HK-2 (cell line): ENCODE measurements at regions not wholly inside any gene's neighbourhood (a gene's known extent, or its start where the extent isn't known, plus 50 kb on each side); places are given as distances from the start of the nearest gene placed in this dataset.

Experiments
- DNase-seq: peaks from one replicate; pipeline ENCODE4 v3.0.0-alpha.2; 2018; ENCODE audit not compliant: unreplicated experiment

DNA sequence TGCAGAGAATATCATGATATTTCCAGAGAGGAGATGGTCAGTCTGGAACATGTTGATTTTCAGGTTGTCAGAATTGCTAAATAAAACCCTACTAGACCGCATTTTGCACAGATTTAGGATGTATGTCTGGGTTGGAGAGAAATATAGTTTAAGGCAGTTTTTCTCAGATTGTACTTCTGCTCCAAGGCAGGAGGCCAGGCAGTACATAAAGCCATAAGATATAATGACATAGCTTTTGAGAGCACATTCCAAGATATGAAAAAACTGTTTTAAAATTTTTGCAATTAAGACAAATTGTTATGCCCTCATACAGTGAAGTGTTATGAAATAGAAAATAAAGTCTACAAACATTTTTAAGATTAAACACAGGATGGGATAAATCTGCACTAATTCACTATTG is 301.8 kb upstream of the CBLB start:
- DNase-seq: no peak

DNA sequence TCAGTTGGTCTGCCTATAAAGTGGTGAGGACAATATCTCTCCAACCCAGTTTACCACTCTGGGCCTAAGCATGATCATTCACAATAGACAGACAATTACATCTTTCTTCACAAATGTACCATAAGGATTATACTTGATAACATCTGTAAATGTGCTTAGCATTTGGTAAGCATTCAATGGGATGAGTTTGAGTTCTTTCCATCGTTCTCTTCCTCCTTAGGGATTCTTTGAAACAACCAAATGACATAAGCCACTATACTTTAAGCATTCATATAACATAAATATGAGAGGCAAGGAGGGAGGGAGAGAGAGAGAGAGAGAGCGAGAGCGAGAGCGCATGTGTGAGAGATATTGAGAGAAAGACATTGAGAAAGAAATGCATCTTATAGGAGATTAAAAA is 303.3 kb upstream of the CBLB start:
- no peak for DNase-seq

DNA sequence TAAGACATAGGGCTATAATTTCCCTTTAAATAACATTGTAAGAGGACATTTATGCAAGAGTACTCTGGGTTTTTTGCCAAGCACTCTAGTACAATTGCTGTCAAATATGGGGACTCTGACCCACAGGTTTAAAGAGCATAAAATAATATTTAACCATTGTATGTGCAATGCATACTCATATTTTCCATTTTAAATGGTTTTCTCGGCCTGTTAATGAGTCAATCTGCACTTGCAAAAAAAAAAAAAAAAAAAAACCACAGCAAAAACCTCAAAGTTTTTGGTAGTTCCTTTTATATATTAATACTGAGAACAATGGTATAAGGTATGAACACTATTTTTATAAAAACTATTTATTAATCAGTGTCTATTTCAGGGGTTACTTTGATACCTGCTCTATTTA is 304.0 kb upstream of the CBLB start:
- no peak for DNase-seq

DNA sequence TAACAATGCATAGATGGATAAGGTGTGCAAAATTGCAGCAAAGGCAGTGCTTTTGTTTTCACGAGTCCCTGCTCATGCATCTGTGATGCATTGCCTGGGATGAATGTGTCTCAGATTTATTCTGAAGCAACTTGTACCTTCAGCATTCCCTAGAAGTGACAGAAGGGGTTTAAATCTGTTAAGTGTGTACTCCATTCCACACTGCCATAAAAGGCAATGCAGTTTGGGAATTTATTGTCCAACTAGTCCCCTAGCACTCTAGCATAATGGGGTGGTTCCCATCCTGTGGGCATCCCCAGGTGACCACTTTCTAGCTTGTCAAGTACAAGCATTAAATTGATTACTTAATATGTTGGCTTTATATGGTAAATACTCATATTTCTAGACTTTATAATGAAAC is 306.5 kb upstream of the CBLB start:
- no peak for DNase-seq

DNA sequence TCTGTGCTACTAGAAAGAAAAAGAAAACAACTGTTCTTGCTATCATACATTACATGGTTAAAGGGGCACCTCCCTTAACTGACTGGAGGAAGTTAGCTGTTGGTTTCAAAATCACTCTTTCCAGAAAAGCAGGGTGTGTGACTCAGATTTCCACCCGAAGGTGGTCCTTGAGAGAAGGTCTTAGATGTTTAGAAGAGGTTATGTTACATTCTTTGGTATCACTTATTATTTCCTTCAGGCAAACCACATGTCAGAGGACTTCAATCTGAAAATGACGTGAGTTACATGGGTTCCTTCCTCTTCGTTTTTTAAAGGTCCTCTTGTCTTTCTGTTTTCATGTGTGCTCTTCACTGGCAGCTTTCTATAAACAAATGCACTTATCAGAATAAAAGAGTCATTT is 307.9 kb upstream of the CBLB start:
- no peak for DNase-seq

DNA sequence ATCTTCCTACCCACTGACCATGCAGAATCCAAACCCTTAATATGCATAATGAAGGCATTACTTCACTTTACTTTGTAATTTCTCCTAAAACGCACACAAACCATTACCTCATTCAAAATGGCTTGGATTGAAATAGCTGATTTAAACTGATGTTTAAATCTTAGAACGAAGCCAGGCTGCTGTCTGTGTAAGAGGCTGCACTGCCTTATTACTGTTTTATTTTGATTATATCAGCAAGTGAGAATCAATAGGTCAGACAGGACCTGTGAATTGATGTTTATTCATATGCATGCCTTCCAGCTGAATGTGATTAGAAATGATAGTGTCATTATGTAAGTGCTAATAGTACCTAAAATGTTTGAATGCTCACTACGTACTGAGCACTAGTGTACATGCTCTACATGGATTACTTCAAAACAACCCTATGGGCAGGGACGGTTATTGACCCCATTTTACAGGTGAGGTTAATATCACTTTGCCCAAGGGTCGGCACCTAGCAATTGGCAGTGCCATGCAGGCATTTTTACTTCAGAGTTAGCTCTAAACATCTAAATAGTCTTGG is 314.2 kb upstream of the CBLB start:
- no peak for DNase-seq

DNA sequence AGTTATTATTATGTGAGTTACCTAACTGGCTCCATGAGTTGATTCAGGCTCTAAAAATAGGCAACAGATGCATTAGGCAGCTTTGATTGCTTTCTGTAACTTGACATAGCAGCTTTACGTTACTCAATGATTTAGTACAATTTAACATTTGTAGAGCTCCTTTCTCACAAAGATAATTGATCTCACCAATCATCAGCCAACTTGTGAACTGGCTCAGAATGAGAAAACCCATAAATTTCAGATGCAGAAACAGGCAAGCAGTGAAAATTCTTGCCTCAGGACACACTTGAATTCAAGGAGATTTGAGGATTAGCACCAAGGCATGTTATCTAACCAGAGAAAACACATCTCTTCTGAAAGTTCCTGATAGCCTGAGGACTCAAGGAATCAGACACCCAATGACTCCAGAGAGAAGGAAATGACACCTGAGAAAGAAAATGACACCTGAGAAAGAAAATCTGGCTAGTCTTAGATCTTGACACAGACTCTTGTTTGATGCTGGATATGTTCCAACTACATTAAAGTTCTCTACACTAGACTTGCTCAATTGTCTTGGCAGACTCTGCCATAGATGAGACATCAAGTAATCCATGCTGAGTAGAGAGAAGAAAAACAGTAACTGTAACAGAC is 315.1 kb upstream of the CBLB start:
- no peak for DNase-seq

DNA sequence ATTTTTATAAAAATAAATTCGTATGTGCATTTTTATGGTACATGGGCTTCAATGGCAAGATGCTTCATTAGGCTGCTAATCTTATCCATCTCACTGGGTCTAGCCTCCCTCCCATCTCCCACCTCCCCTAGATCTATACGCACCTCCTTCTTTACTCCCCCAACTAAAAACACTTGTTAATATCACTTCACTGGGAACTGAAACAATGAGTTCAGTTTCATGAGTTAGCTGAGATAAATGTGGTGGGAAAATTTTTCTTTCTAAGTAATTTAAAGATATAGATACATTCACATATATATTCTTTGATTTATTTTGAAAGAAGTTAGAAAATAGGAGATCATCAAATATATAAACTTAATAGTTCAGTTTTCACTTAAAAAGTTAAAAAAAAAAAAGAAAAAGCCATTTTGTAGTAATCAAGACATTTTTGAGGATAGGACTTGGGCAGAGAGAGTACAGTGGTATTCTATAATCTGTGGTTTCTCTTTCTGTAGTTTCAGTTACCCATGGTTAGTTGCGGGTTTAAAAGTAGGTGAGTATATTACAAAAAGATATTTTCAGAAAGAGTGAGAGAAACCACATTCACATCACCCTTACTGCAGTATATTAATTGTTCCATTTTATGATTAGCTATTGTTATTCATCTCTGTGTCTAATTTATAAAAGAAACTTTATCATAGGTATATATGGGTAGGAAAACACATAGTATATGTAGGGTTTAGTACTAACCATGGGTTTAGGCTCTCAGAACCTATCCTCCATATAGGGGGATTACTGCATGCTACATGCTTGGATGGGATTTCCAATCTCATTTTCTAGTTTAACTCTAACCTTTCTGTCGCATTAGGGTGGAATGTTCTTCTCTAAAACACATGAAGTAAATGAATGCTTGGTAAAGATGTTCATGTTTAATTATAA is 316.0 kb upstream of the CBLB start:
- DNase-seq: no peak

DNA sequence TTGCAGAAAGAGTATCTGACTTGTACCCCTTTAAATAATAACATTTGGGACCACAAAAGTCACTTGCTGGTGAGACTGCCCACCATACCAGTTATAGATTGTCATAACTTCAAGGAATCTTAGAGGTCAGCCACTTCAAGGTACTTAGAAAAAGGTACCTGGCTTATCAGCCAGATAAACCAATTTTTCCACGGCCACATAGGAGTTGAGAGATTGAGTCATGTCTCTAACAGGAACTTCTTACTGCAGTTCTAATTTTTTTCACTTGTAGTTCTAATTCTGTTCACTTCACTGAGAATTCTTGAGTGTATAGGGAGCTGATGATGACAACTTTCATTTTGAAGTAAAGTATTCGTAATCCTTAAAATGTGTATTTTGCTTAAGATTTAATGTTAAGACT is 317.1 kb upstream of the CBLB start:
- no peak for DNase-seq

DNA sequence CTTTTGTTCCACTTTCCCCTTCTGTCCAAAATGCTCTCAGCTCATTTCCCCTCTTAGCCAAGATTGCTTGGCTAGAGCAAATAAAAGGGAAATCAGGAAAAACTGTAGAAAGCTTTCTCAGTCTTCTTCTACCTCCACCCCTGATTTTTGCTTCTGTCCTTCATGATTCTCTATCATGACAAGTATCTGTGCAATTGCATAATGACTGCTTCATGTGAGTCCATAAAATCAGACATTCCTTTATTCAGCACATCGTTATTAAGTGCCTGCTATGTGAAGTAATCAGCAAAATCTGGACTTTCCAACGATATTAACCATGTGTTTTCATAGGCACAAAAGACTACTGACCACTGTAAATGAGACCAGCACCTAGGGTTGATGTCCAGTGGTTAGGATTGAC is 321.5 kb upstream of the CBLB start:
- no peak for DNase-seq

DNA sequence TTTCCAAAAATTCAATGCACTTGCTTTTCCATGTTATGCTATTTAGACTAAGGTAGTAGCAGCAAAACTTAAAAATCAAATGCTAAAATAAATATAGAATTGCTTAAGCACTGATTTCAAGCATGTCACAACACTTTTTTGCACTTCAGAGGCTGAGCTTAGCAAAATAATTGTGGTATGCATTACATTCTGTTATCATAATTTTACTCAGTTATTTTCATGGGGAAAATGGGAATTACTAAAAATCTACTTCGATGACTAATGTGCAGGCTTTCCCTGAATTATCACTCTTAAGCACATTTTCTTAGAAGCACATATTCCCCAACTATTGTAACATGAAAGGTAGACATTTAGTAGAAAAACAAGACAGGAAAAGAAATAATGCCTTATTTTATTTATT is 322.4 kb upstream of the CBLB start:
- DNase-seq: no peak

DNA sequence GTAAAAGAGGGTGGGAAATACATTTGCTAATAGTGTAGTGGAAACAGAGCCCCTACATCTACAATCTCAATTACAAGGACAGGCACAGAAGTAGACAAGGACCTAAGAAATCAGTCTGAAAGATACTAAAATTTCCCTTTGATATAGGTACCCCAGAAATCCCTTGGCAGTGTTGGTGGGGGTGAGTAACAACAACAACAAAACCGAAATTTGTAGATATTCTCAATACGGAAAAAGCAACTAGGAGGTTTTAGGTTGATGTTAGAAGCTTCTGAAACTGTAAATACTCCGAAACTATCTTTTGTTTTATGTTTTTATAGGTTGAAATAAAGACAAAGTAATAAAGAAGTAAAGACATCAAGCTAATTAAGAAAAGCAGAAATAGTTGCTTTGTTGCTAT is 323.1 kb upstream of the CBLB start:
- DNase-seq: no peak

DNA sequence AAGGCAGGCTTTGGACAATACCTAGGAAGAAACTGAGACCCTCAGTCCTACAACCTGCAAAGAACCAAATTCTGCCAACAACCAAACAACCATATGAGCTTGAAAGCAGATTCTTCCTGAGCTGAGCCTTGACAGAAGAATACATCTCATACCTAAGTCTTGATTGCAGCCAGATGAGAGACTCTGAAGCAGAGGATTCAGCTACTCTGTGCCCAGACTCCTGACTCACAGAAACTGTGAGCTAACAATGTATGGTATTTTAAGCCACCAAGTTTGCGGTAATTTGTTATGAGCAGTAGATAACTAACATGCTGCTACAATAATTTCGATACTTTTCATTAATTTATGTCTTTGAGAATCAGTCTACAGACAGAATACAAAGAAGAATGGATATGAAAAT is 325.1 kb upstream of the CBLB start:
- DNase-seq: no peak

DNA sequence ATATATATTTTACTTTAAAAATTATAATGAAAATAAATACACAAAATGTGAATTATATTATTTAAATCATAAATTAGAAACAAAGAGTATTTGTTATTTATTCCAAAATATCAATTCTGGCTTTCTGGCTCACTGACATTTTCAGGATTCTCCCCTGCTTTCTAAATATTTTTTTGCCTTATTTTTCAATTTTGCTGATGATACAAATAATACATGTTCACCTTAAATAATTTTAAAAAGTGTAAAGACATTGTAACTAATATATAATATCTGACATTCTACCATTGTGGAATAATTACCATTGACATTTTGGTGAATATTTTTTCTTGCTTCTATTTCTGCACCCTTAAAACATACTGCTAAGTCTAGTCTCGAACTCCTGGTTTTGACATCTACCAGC is 325.9 kb upstream of the CBLB start:
- DNase-seq: no peak

DNA sequence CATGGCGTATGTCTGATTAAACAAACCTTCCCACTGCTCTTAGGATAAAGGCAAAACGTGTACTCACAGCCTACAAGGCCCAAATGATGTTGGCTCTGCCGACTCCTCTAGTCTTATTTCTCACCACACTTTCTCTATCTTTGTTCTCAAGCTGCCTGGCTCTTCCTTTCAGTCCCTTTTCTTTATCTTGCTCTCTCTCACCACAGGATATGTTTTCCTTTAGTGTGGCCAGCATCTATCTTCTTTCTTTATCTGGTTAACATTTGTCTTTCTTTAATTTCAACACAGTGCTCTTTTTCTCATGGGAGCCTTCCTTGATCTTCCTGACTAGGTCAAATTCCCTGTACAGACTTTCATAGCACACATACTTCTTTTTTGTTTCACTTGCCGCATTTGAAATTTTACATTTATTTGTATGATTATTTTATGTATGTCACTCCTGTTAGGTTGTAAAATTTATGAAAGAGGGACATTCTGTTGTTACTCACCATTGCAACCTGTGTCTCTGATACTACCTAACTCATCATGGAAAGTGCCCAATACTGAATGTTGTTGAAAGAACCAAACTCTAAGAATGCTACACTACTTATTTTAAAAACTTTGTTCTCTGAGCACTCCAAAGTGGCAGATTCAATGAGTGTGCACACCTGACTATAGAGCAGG is 328.9 kb upstream of the CBLB start:
- DNase-seq: no peak

DNA sequence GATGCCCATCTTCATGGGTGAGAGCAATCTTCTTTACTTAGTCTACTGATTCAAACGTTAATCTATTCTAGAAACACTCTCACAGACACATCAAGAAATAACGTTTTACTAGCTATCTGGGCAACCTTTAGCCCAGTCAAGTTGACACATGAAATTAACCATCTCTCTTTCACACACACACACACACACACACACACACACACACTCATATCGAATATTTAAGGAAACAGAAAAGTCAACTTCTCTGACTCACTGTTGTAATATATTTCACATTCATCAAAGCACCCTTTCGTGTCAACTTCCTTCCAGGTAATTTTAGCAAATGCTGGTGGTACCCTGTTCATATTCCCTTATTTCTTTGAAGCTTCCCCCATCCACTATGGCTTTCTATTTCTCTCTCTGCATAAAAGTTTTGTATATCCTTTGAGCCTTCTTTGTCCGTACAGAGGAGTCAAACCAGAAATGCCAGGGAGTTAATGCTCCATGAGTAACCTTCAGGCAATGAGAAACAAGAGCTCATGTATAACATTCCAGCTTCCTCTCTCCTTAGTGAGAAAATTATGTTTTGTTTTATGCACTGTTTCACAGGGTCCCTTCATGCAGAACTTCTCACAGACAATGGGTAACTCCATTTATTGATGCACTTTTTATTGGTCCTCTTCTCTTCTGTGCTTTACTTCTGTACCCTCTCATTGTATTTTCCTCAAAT is 335.5 kb upstream of the CBLB start:
- no peak for DNase-seq

DNA sequence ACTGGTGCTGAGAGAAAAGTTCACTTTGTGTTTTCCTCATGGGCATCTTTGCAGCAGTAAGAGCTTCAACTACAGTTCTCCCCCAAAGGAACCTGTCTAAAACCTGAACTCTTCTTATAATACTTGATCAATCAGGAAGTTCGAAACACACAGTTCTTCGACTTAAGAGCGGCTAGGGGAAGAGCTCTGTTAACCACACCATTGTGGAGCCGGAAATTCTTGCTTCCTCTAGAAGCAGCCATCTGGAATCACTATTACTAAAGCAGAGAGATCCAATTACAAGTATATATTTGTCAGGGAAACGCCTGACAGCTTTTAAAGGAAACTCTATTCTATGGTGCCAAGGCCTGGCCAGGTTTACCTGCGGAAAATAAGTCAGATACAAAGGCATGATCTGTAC is 337.3 kb upstream of the CBLB start:
- no peak for DNase-seq

DNA sequence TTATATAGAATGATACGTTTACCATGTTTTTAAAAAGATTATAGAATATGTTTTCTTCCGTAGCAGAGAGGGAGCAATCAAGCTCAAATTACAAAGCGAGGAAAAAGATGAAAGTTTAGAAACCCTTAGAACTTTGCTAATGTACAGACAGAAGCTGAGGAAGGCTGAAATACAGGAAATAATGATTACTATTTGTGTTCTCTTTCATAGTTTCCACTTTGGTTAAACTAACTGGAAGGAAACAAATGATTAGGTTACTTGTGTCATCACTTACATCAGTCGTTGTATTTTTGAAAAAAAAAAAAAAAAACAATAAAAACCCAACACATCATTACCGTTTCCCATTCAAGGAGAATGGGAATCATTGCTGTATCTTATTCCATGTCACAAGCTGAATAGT is 337.8 kb upstream of the CBLB start:
- no peak for DNase-seq

DNA sequence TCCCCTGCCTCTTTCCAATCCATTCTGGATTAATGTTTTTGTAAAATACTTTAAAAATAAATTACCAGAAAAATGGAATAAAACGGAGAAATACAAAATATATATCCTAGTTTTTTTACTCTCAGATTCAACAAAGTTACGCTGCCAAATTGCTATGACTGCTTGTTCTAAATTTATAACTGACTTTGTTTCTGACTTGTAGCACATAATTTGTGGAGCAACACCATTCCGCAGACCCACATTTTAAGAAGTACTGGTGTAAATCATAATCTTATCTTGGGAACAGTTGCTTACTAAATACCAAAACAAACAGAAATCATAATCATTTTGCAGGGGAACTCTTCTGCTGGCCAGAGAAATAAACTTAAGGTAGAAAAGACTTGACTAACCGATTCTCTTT is 339.4 kb upstream of the CBLB start:
- no peak for DNase-seq

DNA sequence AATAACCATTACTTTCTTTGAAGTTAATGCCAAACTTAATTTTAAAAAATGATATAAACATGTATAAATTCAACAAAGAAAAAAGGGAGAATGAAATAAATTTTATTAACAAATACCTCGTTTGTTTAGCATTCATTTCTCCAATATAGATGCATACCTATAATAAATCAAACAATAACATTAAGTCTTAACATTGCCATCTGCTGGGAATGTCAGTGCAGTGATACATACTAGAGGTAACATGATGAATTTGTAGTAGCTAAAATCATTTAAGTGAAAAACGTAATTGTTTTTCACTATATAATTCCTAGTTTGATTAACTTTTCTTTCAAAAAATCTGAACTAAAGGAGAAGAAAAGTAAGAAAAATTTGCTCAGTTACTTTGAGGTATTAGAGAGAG is 340.2 kb upstream of the CBLB start:
- no peak for DNase-seq

DNA sequence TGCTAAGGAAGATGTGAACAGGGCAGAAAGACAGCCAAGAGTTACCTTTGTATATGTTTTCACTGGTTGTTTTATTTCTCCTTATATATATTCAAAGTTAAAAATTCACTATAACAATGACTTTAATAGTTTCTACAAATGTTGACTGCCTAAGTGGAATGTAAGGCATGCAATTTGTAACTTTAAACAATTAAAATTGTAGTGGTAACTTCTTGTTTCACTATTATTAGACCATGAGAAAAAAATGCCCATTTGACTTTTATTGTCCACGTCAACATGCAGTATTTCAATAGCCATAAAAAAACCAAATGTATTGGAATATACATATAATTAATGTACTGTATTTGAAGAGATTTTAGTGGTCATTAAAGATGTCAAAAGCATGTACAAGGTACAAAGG is 340.7 kb upstream of the CBLB start:
- no peak for DNase-seq

DNA sequence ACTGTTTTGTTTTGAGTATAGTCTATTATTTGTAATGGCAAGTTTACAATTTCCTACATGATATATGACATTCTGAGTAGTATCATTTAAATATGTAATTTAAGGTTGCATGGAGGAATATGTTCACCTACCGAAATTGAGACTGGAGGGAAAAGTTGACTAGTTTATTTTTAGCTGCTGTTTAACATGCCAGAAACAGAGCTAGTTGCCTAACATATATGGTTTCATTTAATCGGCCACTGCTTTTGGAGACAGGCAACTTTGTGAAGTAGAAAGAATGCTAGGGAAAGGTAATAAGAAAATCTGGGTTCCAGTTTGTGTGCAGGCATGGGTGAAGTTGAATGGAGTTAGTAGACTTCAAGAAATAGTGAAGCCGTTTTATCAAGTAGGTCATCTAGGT is 342.1 kb upstream of the CBLB start:
- no peak for DNase-seq
